Loucy (cell line): ENCODE measurements at regions not wholly inside any gene's neighbourhood (a gene's known extent, or its start where the extent isn't known, plus 50 kb on each side); places are given as distances from the start of the nearest gene placed in this dataset.

Experiments
- EZH2phosphoT487 ChIP-seq: fragments of 200-600 bp; IDR thresholded peaks from 2 replicates; pipeline ENCODE4 v1.6.1; 2018; ENCODE audit warnings: antibody characterized with exemption, mild to moderate bottlenecking, moderate library complexity, borderline replicate concordance
- TF ChIP-seq, protein P1 (sequence below): fragments of 200-600 bp; sonication (generic); conservative IDR thresholded peaks from 2 replicates; pipeline ENCODE4 v1.5.1; 2014; ENCODE audit warnings: mild to moderate bottlenecking, antibody characterized with exemption, low read length

DNA sequence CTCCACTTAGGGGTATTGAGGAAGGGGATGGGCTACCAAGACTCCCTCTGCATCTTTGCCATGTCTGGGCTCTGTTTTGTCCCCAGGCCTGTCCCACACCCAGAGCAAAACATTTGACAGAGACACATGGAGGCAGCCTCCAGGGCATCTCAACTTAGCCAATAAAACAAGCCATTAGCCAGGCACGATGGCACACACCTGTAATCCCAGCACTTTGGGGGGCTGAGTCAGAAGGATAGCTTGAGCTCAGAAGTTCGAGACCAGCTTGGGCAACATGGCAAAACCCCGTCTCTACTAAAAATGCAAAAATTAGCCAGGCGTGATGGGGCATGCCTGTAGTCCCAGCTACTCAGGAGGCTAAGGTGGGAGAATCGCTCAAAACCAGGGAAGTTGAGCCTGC, 120.3 kb upstream of the IPO9 start:
- TF ChIP-seq, protein P1, sequence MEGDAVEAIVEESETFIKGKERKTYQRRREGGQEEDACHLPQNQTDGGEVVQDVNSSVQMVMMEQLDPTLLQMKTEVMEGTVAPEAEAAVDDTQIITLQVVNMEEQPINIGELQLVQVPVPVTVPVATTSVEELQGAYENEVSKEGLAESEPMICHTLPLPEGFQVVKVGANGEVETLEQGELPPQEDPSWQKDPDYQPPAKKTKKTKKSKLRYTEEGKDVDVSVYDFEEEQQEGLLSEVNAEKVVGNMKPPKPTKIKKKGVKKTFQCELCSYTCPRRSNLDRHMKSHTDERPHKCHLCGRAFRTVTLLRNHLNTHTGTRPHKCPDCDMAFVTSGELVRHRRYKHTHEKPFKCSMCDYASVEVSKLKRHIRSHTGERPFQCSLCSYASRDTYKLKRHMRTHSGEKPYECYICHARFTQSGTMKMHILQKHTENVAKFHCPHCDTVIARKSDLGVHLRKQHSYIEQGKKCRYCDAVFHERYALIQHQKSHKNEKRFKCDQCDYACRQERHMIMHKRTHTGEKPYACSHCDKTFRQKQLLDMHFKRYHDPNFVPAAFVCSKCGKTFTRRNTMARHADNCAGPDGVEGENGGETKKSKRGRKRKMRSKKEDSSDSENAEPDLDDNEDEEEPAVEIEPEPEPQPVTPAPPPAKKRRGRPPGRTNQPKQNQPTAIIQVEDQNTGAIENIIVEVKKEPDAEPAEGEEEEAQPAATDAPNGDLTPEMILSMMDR: no peak
- TF ChIP-seq EZH2phosphoT487: no peak
